GM23338 (cell line): ENCODE measurements at regions not wholly inside any gene's neighbourhood (a gene's known extent, or its start where the extent isn't known, plus 50 kb on each side); places are given as distances from the start of the nearest gene placed in this dataset.

Experiments
- CTCF ChIP-seq, 2 experiments: fragments of 200-600 bp in 1 of 2; sonication (generic) in 1 of 2; conservative IDR thresholded peaks; 2 replicates each; pipeline versions ENCODE4 v1.5.1 to v1.6.1; 2016 to 2017; ENCODE audit warnings: antibody characterized with exemption in 2 of 2, low read depth in 2 of 2, mild to moderate bottlenecking in 2 of 2, moderate library complexity in 1 of 2
- EZH2 ChIP-seq: fragments of 200-600 bp; sonication (generic); IDR thresholded peaks from one replicate; pipeline ENCODE4 v1.8.0; 2017; ENCODE audit warnings: antibody characterized with exemption, mild to moderate bottlenecking, low read depth; ENCODE audit not compliant: unreplicated experiment
- EZH2phosphoT487 ChIP-seq: fragments of 200-600 bp; sonication (generic); IDR thresholded peaks from one replicate; pipeline ENCODE4 v1.8.1; 2018; ENCODE audit warnings: antibody characterized with exemption; ENCODE audit not compliant: unreplicated experiment
- POLR2AphosphoS5 ChIP-seq: IDR thresholded peaks from 2 replicates; pipeline ENCODE4 v1.6.1; 2016; ENCODE audit warnings: antibody characterized with exemption, low read depth
- REST ChIP-seq: IDR thresholded peaks from one replicate; pipeline ENCODE4 v1.6.1; 2018; ENCODE audit warnings: antibody characterized with exemption; ENCODE audit not compliant: unreplicated experiment

DNA sequence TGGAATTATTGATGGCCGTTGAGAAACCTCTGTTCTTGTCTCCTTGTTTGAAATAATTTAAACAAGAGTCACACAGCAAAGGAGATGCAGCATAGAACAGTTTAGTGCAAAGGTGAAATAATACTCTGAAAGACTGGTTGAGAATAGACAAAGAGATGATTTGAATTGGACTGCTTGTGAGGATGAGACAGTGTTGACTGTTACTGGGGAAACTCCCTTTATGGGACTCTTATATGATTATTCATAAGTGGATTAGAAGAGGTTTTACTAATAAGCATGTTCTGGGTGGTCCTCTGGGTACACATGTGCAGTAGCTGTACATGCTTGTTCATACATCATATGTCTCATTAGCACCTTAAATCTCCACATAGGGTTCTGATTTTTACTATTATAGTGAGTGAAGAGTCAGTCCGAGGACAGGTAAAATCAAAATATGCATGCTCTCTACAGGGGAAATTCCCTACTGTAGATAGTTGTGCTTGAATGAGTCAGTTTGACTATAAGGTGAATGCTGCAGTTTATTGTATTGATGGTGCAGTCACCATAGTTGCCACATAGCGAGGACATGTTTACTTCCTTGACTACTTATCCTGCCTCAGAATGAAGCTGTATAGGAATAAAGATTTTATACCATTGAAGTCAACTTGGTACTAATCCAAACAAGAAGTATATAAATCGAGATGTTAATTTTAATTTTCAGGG, 498.7 kb downstream of the CNTN6 start:
- TF ChIP-seq CTCF (conservative IDR thresholded peaks at IDR 0.05; ENCODE audit: low read depth in 2 of 2) = no peak
- TF ChIP-seq EZH2 = no peak
- no peak for TF ChIP-seq POLR2AphosphoS5
- no peak for TF ChIP-seq EZH2phosphoT487
- TF ChIP-seq REST = no peak
